Uterus (tissue), 2 donors: ENCODE measurements at regions not wholly inside any gene's neighbourhood (a gene's known extent, or its start where the extent isn't known, plus 50 kb on each side); places are given as distances from the start of the nearest gene placed in this dataset.
"Not testable (repeated sequence)": the region's sequence is repeated elsewhere in the genome, so short reads cannot be mapped to it uniquely, and the experiment has no call there.

Experiments used
- CTCF ChIP-seq, 4 experiments: fragments of 200-600 bp in 2 of 4; fragments of 450-650 bp in 2 of 4; sonication (generic) in 2 of 4; IDR thresholded peaks; one replicate each; pipeline ENCODE4 v1.5.1; 2016 to 2019; ENCODE audit warnings: antibody characterized with exemption in 4 of 4, mild to moderate bottlenecking in 2 of 4, moderate library complexity in 1 of 4
- POLR2A ChIP-seq, 2 donors: fragments of 450-650 bp; IDR thresholded peaks; one replicate each; pipeline ENCODE4 v1.6.1; 2016; ENCODE audit warnings: antibody characterized with exemption in 2 of 2, mild to moderate bottlenecking in 1 of 2, moderate library complexity in 1 of 2

DNA sequence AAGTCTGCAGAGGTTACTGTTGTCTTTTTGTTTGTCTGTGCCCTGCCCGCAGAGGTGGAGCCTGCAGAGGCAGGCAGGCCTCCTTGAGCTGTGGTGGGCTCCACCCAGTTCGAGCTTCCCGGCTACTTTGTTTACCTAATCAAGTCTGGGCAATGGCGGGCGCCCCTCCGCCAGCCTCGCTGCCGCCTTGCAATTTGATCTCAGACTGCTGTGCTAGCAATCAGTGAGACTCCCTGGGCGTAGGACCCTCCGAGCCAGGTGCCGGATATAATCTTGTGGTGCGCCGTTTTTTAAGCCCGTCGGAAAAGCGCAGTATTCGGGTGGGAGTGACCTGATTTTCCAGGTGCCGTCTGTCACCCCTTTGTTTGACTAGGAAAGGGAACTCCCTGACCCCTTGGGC lies 221.7 kb downstream of the RPRM start:
- not testable (repeated sequence) for TF ChIP-seq POLR2A, CTCF (IDR thresholded peaks at IDR 0.05)
